Glutamatergic neuron (in vitro differentiated cells): ENCODE measurements at regions not wholly inside any gene's neighbourhood (a gene's known extent, or its start where the extent isn't known, plus 50 kb on each side); places are given as distances from the start of the nearest gene placed in this dataset.

Experiments used
- DNase-seq: peaks from one replicate; pipeline ENCODE4 v3.0.0; 2022
- H3K27ac Mint-ChIP-seq: one replicate; pipeline ENCODE4 v1.8.0; 2020; ENCODE audit warnings: mild to moderate bottlenecking, mixed read lengths, inconsistent platforms; ENCODE audit not compliant: unreplicated experiment
- H3K27me3 Mint-ChIP-seq: one replicate; pipeline ENCODE4 v1.8.0; 2020; ENCODE audit warnings: mild to moderate bottlenecking, moderate library complexity, mixed read lengths, inconsistent platforms; ENCODE audit not compliant: unreplicated experiment
- H3K36me3 Mint-ChIP-seq: one replicate; pipeline ENCODE4 v1.8.0; 2020; ENCODE audit warnings: mild to moderate bottlenecking, mixed read lengths, inconsistent platforms; ENCODE audit not compliant: unreplicated experiment
- H3K4me1 Mint-ChIP-seq: one replicate; pipeline ENCODE4 v1.8.0; 2020; ENCODE audit warnings: mild to moderate bottlenecking, low read depth, mixed read lengths, inconsistent platforms; ENCODE audit not compliant: unreplicated experiment
- H3K4me3 Mint-ChIP-seq: one replicate; pipeline ENCODE4 v1.8.0; 2020; ENCODE audit warnings: mild to moderate bottlenecking, mixed read lengths, inconsistent platforms; ENCODE audit not compliant: unreplicated experiment
- H3K9me3 Mint-ChIP-seq: one replicate; pipeline ENCODE4 v1.8.0; 2020; ENCODE audit warnings: mild to moderate bottlenecking, moderate library complexity, mixed read lengths, inconsistent platforms; ENCODE audit not compliant: unreplicated experiment
- TF ChIP-seq, protein P1 (sequence below): fragments of 200-600 bp; sonication (generic); IDR thresholded peaks from one replicate; pipeline ENCODE4 v1.5.0; 2021; ENCODE audit not compliant: partially characterized antibody, unreplicated experiment

DNA sequence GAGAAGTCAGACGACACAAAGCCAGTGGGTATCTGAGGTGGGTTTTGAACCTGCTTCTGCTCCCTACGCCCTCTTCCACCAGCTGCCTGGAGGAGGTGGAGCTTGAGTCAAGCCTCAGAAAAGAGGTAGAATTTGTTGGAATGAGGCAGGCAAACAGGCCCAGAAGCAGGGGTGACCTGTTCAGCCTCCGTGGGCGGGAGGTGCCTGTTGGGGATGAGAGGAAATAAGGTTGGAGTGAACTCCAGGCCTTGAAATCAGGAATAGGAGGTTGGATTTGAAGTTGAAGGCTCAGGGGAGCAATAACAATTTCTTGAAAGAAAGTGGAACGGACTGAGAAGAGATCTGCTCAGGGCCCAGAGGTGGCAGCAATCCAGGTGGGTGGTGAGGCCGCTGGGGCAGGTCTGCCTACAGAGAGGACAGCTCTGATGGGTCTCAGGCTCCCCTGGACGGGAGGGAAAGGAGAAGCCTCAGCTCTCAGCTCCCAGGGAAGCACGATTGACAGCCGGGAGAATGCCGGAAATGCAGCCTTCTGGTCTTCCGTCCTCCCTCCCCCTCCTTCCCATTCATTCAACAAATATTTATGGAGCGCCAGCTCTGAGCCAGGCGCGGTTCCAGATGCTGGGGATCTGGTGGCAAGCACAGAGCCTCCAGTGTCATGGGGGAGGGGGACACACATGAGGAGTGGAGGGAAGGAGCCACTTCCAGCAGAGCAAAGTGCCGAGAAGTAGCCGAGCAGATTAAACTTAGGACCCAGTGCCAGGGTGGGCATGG, 61.9 kb upstream of the CIBAR2 start:
- H3K27ac Mint-ChIP-seq: peak overlapping the region; percentile 37
- H3K4me1 Mint-ChIP-seq: peaks cover 58% of the 10 kb centered on the region
- no peaks in the 10 kb centered on the region for H3K36me3 Mint-ChIP-seq
- peaks cover 12% of the 10 kb centered on the region for H3K27me3 Mint-ChIP-seq
- DNase-seq: no peak
- TF ChIP-seq, protein P1, sequence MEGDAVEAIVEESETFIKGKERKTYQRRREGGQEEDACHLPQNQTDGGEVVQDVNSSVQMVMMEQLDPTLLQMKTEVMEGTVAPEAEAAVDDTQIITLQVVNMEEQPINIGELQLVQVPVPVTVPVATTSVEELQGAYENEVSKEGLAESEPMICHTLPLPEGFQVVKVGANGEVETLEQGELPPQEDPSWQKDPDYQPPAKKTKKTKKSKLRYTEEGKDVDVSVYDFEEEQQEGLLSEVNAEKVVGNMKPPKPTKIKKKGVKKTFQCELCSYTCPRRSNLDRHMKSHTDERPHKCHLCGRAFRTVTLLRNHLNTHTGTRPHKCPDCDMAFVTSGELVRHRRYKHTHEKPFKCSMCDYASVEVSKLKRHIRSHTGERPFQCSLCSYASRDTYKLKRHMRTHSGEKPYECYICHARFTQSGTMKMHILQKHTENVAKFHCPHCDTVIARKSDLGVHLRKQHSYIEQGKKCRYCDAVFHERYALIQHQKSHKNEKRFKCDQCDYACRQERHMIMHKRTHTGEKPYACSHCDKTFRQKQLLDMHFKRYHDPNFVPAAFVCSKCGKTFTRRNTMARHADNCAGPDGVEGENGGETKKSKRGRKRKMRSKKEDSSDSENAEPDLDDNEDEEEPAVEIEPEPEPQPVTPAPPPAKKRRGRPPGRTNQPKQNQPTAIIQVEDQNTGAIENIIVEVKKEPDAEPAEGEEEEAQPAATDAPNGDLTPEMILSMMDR: no peak
- peaks cover 16% of the 10 kb centered on the region for H3K9me3 Mint-ChIP-seq
- peak overlapping the region; percentile 84 for H3K4me3 Mint-ChIP-seq

DNA sequence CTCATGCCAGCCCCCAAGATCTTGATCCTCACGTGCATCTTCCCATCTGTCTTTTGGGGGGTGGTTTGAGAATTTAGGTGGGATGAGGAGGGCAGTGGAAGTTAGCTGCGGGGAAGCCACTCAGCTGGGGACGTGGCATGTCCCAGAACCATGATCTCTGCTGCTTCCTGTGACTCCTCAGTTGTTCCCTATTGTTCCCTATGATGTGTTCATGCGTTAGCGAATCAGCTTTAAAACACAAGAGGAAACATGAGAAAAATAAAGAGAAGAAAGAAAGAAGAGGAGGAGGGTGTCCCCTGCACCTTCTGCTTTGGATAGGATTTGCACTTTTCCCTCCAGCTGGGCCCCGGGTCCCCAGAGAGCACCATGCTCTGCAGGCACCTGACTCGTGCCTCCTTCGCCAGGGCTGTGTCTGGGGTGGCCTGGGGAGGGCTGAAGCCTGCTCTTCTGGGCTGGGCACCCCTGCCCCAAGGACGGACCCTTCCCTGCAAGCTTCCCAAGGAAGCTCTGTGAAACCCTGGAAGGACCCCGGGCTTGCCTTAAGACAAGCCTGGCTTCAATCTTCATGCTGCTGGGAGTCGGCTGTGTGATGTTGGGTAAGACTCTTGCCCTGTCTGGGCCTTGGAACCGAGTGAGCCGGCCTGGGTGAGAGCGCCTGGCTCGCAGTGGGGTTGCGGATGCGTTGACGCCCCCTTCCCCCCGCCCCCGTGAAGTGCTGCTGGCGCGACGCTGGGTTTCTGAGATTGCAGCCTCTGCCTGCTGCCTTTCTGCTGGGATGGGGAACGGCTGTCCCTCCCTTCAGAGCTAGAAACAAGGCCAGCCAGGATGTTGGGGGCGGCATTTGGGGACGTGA, 62.8 kb upstream of the CIBAR2 start:
- Mint-ChIP-seq H3K9me3 (peaks cover 16% of the 10 kb centered on the region), H3K27ac (peak overlapping the region; percentile 86), H3K4me3 (peak overlapping the region; percentile 84), H3K4me1 (peaks cover 64% of the 10 kb centered on the region), H3K36me3 (no peaks in the 10 kb centered on the region), H3K27me3 (peaks cover 15% of the 10 kb centered on the region)
- DNase-seq: no peak
- TF ChIP-seq, protein P1: no peak

DNA sequence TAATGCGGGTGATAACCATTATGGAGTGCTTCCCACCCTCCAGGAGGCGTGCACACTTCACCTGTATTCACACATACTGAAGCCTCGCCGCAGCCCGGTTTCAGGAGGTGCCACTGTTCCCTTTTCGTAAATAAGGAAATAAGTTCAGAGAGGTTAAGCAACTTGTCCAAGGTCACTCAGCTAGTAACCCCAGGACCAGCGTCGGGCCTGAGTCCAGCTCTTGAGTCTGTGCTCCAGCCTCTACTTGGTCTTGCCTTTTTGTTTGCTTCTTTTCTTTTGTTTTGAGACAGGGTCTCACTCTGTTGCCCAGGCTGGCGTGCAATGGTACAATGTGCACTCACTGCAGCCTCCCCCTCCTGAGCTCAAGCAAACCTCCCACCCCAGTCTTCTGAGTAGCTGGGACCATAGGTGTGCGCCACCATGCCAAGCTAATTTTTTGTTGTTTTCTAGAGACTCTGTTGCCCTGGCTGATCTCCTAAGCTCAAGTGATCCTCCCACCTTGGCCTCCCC, 63.5 kb upstream of the CIBAR2 start:
- DNase-seq: no peak
- H3K36me3 Mint-ChIP-seq: no peaks in the 10 kb centered on the region
- H3K27me3 Mint-ChIP-seq: peaks cover 15% of the 10 kb centered on the region
- peaks cover 64% of the 10 kb centered on the region for H3K4me1 Mint-ChIP-seq
- H3K27ac Mint-ChIP-seq: no peak overlapping the region
- TF ChIP-seq, protein P1: no peak
- no peak overlapping the region for H3K4me3 Mint-ChIP-seq
- H3K9me3 Mint-ChIP-seq: peaks cover 16% of the 10 kb centered on the region

GRCh38 chr16:85176541-85177447, 64.5 kb upstream of the CIBAR2 start:
- H3K4me3 Mint-ChIP-seq: no peak overlapping the region
- H3K9me3 Mint-ChIP-seq: peaks cover 14% of the 10 kb centered on the region

More at GRCh38 chr16:85176541-85177447, 64.5 kb upstream of the CIBAR2 start:
- TF ChIP-seq, protein P1: no peak
- DNase-seq: no peak
- H3K4me1 Mint-ChIP-seq: peaks cover 58% of the 10 kb centered on the region
- no peak overlapping the region for H3K27ac Mint-ChIP-seq
- no peaks in the 10 kb centered on the region for H3K36me3 Mint-ChIP-seq
- peaks cover 12% of the 10 kb centered on the region for H3K27me3 Mint-ChIP-seq
